ENCODE measurements at regions not wholly inside any gene's neighbourhood (a gene's known extent, or its start where the extent isn't known, plus 50 kb on each side); places are given as distances from the start of the nearest gene placed in this dataset.

DNA sequence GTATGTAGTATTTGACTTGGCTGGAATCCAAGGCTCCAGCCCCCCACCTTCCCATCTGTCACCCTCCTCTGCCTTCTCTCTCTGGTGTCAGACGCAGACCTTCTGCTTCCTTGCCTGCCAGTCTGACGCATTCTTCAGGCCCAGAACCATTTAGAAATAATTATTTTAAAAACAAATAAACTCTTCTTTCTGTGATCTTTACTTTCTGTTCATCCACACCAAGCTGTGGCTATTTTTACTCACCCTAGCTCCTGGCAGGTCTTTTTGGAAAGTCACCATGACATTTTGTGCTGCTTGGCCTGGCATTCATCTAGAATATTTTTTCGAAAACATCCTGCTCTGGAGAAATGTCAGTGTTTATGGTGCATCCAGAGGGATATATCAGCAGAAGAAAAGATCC, 330.7 kb upstream of the ASIC2 start:
- intact Hi-C loops (cut with DNase I) = no loop called here
- Histone ChIP-seq H3K36me3 (no peaks in the 10 kb centered on the region), H3K9me3 (no peaks in the 10 kb centered on the region), H3K4me3 (no peak overlapping the region), H3K27ac (no peak overlapping the region), H3K27me3 (peaks cover 0 to 20% (median 0%) of the 10 kb centered on the region in 4 donors), H3K4me1 (no peaks in the 10 kb centered on the region)
- DNase-seq = no peak
- no peak for TF ChIP-seq POLR2A (IDR thresholded peaks at IDR 0.05)
- TF ChIP-seq, protein P1, sequence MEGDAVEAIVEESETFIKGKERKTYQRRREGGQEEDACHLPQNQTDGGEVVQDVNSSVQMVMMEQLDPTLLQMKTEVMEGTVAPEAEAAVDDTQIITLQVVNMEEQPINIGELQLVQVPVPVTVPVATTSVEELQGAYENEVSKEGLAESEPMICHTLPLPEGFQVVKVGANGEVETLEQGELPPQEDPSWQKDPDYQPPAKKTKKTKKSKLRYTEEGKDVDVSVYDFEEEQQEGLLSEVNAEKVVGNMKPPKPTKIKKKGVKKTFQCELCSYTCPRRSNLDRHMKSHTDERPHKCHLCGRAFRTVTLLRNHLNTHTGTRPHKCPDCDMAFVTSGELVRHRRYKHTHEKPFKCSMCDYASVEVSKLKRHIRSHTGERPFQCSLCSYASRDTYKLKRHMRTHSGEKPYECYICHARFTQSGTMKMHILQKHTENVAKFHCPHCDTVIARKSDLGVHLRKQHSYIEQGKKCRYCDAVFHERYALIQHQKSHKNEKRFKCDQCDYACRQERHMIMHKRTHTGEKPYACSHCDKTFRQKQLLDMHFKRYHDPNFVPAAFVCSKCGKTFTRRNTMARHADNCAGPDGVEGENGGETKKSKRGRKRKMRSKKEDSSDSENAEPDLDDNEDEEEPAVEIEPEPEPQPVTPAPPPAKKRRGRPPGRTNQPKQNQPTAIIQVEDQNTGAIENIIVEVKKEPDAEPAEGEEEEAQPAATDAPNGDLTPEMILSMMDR (IDR thresholded peaks at IDR 0.05) = no peak
- WGBS, 2 donors = 51 to 69% methylated on average over 3 of the region's 3 CpGs

- intact Hi-C loops (cut with DNase I) = no loop called here
- H3K4me1 ChIP-seq = no peaks in the 10 kb centered on the region
- no peak for TF ChIP-seq POLR2A (IDR thresholded peaks at IDR 0.05)
- TF ChIP-seq, protein P1 (IDR thresholded peaks at IDR 0.05) = no peak
Observed at GRCh38 chr17:33628500-33629346, 335.6 kb upstream of the ASIC2 start.

GRCh38 chr17:33633446-33633845, 340.4 kb upstream of the ASIC2 start:
- WGBS, 2 donors = 72 to 90% methylated on average over 2 to 6 of the region's 6 CpGs
- H3K4me1 ChIP-seq = no peaks in the 10 kb centered on the region
- TF ChIP-seq, protein P1 (IDR thresholded peaks at IDR 0.05) = no peak
- TF ChIP-seq POLR2A (IDR thresholded peaks at IDR 0.05) = no peak
- H3K9me3 ChIP-seq = peaks cover 0 to 7% (median 3%) of the 10 kb centered on the region in 3 donors
- H3K36me3 ChIP-seq = no peaks in the 10 kb centered on the region
- peaks cover 0 to 78% (median 0%) of the 10 kb centered on the region in 4 donors for H3K27me3 ChIP-seq
- no peak overlapping the region for H3K4me3 ChIP-seq
- intact Hi-C loops (cut with DNase I) = no loop called here
- DNase-seq = no peak
- no peak overlapping the region for H3K27ac ChIP-seq

More at GRCh38 chr17:33628500-33629346, 335.6 kb upstream of the ASIC2 start:
- WGBS, 2 donors = 64 to 74% methylated on average over 5 to 7 of the region's 7 CpGs
- H3K27ac ChIP-seq = no peak overlapping the region
- no peak for DNase-seq
- H3K9me3 ChIP-seq = peaks cover 0 to 7% (median 0%) of the 10 kb centered on the region in 3 donors
- H3K4me3 ChIP-seq = no peak overlapping the region
- no peaks in the 10 kb centered on the region for H3K36me3 ChIP-seq
- peaks cover 0 to 38% (median 0%) of the 10 kb centered on the region in 4 donors for H3K27me3 ChIP-seq

DNA sequence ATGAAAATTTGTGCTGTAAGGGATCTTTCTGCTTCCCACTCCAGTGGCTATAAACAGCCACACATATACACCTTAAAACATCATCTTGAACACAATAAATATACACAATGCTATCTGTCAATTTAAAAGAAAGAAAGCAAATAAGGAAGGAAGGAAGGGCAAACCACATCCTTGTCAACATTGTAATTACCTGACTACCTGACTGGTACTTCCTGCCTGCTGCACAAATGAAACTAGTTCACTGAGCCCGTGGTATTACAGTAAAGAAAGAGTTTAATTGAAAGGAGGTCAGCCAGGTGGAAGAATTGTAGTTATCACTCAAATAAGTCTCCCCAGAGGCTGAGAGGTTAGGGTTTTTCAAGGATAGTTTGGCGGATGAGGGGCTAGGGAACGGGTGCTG, 344.4 kb upstream of the ASIC2 start:
- DNase-seq = no peak
- Histone ChIP-seq H3K4me1 (peaks cover 0 to 23% (median 0%) of the 10 kb centered on the region in 3 donors), H3K27ac (no peak overlapping the region), H3K27me3 (peaks cover 0 to 79% (median 0%) of the 10 kb centered on the region in 4 donors), H3K36me3 (no peaks in the 10 kb centered on the region), H3K4me3 (no peak overlapping the region), H3K9me3 (peaks cover 0 to 3% (median 0%) of the 10 kb centered on the region in 3 donors)
- TF ChIP-seq, protein P1 (IDR thresholded peaks at IDR 0.05) = no peak
- TF ChIP-seq POLR2A (IDR thresholded peaks at IDR 0.05) = no peak
- intact Hi-C loops (cut with DNase I) = no loop called here
- 63 to 83% methylated on average over 3 of the region's 3 CpGs for WGBS, 2 donors

DNA sequence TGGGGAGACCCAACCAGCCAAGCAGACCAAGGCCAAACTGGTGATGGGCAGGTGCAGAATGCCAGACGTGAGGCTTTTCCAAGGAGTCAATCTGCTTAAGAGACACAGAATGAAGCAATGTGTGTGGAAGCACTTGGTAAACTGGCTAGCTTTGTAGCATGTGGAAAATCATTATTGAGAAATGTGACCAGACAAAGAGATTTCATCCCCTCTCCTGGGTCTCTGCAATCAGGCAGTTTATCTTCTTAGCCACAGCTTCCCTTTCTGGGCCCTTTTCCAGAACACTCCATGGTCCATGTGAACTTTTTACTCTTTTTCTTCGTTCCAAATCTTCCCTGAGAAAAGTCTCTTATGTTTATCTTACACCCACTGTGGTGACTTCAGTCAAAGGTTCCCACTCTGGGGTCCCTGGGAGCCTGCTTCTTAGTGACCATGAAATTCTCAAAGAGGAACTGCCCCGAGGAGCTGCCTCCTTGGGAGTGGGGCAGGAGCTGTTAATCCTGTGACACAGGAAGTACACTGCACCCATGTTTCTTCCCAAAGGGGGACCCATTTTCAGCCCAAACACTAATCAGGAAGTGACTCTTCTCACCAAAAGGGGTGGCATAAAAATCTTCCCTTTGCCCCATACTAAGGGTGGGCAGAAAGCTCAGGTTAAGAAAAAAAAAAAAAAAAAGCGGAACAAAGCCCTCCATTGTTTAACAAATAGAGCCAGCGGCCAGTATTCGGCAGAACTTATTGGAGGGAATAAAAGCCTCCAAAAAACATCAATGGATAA, 346.2 kb upstream of the ASIC2 start:
- Histone ChIP-seq H3K9me3 (peaks cover 0 to 3% (median 0%) of the 10 kb centered on the region in 3 donors), H3K27me3 (peaks cover 0 to 74% (median 0%) of the 10 kb centered on the region in 4 donors), H3K27ac (no peak overlapping the region), H3K4me3 (no peak overlapping the region), H3K4me1 (peaks cover 0 to 23% (median 0%) of the 10 kb centered on the region in 3 donors), H3K36me3 (no peaks in the 10 kb centered on the region)
- intact Hi-C loops (cut with DNase I) = no loop called here
- TF ChIP-seq, protein P1 (IDR thresholded peaks at IDR 0.05) = no peak
- TF ChIP-seq POLR2A (IDR thresholded peaks at IDR 0.05) = no peak
- no peak for DNase-seq
- WGBS, 2 donors = 24 to 40% methylated on average over 6 of the region's 6 CpGs

All from esophagus squamous epithelium (tissue), 5 donors.